Peyer's patch (tissue), 4 donors: ENCODE measurements at regions not wholly inside any gene's neighbourhood (a gene's known extent, or its start where the extent isn't known, plus 50 kb on each side); places are given as distances from the start of the nearest gene placed in this dataset.

Experiments
- POLR2A ChIP-seq, 2 donors: fragments of 450-650 bp; IDR thresholded peaks; one replicate each; pipeline ENCODE4 v1.5.1; 2017; ENCODE audit warnings: antibody characterized with exemption in 2 of 2, mild to moderate bottlenecking in 2 of 2, moderate library complexity in 2 of 2
- TF ChIP-seq, protein P1 (sequence below), 6 experiments: fragments of 450-650 bp in 4 of 6; fragments of 200-600 bp in 2 of 6; sonication (generic) in 1 of 6; IDR thresholded peaks; one replicate each; pipeline ENCODE4 v1.5.1; 2017 to 2019; ENCODE audit warnings: antibody characterized with exemption in 6 of 6, mild to moderate bottlenecking in 3 of 6, moderate library complexity in 1 of 6

DNA sequence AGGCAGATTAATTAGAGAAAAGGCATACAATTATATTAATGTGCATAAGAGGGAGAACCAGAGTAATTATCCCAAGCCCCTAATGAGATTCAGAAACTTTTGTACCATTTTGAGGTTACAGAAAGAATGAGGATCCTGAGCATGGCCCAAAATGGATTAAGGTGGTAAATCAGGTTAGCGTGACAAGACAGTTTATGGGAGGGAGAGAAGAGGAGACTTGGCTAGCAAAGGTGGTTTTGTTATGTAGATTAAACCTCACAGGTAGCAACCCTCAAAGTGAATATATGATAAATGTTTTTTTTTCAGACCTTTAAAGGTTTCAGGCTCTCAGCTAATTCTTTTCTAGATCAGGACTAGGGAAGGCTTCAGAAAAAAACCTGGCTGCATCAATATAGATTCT is 781.8 kb downstream of the FAM133A start:
- TF ChIP-seq, protein P1, sequence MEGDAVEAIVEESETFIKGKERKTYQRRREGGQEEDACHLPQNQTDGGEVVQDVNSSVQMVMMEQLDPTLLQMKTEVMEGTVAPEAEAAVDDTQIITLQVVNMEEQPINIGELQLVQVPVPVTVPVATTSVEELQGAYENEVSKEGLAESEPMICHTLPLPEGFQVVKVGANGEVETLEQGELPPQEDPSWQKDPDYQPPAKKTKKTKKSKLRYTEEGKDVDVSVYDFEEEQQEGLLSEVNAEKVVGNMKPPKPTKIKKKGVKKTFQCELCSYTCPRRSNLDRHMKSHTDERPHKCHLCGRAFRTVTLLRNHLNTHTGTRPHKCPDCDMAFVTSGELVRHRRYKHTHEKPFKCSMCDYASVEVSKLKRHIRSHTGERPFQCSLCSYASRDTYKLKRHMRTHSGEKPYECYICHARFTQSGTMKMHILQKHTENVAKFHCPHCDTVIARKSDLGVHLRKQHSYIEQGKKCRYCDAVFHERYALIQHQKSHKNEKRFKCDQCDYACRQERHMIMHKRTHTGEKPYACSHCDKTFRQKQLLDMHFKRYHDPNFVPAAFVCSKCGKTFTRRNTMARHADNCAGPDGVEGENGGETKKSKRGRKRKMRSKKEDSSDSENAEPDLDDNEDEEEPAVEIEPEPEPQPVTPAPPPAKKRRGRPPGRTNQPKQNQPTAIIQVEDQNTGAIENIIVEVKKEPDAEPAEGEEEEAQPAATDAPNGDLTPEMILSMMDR (IDR thresholded peaks at IDR 0.05), result no peak
- no peak for TF ChIP-seq POLR2A (IDR thresholded peaks at IDR 0.05)
